ENCODE measurements at regions not wholly inside any gene's neighbourhood (a gene's known extent, or its start where the extent isn't known, plus 50 kb on each side); places are given as distances from the start of the nearest gene placed in this dataset.
"Not testable (repeated sequence)": the region's sequence is repeated elsewhere in the genome, so short reads cannot be mapped to it uniquely, and the experiment has no call there.

GRCh38 chr17:30708241-30709078, 116.0 kb downstream of the CRLF3 start:
- H3K4me1 ChIP-seq (ENCODE audit: control insufficient read depth, insufficient read depth, low read depth, low read length), result peaks cover 15% of the 10 kb centered on the region
- H3K18ac ChIP-seq (ENCODE audit: low read depth in 1 of 2, low read length in 2 of 2), result peak overlapping the region; percentile 80 to 96
- not testable (repeated sequence) for H3K9me3 ChIP-seq (ENCODE audit: control insufficient read depth, low read length); H3K14ac ChIP-seq (ENCODE audit: low read length in 2 of 2); H2AK5ac ChIP-seq (ENCODE audit: low read length, severe bottlenecking); H3K23ac ChIP-seq (ENCODE audit: low read length in 2 of 2)
- H2AFZ ChIP-seq (ENCODE audit: low read depth, low read length), result peak overlapping the region; percentile 3
- peak overlapping the region in 1 of 2 experiments; percentile 57 for H3K4ac ChIP-seq (ENCODE audit: low read depth in 1 of 2, low read length in 2 of 2)
- peak overlapping the region; percentile 78 for H3K9ac ChIP-seq (ENCODE audit: low read length)
- H3K27ac ChIP-seq (ENCODE audit: low read length, poor library complexity, severe bottlenecking), result peak overlapping the region; percentile 98
- peak; percentile 98 for DNase-seq
- H3K27me3 ChIP-seq (ENCODE audit: control insufficient read depth in 1 of 2, insufficient read depth in 1 of 2, low read length in 2 of 2), result peaks cover 0 to 18% of the 10 kb centered on the region in 2 experiments
- peak overlapping the region; percentile 90 for H4K8ac ChIP-seq (ENCODE audit: low read length)
- under 1% methylated on average over 48 of the region's 75 CpGs for WGBS
- H2BK15ac ChIP-seq (ENCODE audit: low read depth, poor library complexity, severe bottlenecking), result peak overlapping the region; percentile 94
- H2BK12ac ChIP-seq (ENCODE audit: low read length in 2 of 2), result peak overlapping the region in 1 of 2 experiments; percentile 84
- H3K79me1 ChIP-seq (replicated peaks; ENCODE audit: low read length, poor library complexity, severe bottlenecking), result peaks cover 13% of the 10 kb centered on the region
- peak overlapping the region; percentile 62 for H3K4me2 ChIP-seq (ENCODE audit: low read length, poor library complexity, severe bottlenecking)
- H2BK5ac ChIP-seq (ENCODE audit: low read depth, low read length, poor library complexity, severe bottlenecking), result peak overlapping the region; percentile 25
- H3K36me3 ChIP-seq (ENCODE audit: control insufficient read depth in 1 of 2, insufficient read depth in 2 of 2, low read depth in 1 of 2, low read length in 2 of 2), result peaks cover 0 to 13% of the 10 kb centered on the region in 2 experiments
- H4K91ac ChIP-seq (ENCODE audit: low read length), result peak overlapping the region; percentile 64
- H2BK120ac ChIP-seq (ENCODE audit: low read depth, low read length), result peak overlapping the region; percentile 82
- H3K4me3 ChIP-seq (ENCODE audit: insufficient read depth in 1 of 2, low read depth in 1 of 2, low read length in 2 of 2), result peak overlapping the region; percentile 81 to 87

- peak overlapping the region in 1 of 2 experiments; percentile 57 for H3K4ac ChIP-seq (ENCODE audit: low read depth in 1 of 2, low read length in 2 of 2)
- H3K18ac ChIP-seq (ENCODE audit: low read depth in 1 of 2, low read length in 2 of 2), result peak overlapping the region; percentile 35 to 96
- under 1% methylated on average over 14 of the region's 18 CpGs for WGBS
- H3K36me3 ChIP-seq (ENCODE audit: control insufficient read depth in 1 of 2, insufficient read depth in 2 of 2, low read depth in 1 of 2, low read length in 2 of 2), result peaks cover 0 to 13% of the 10 kb centered on the region in 2 experiments
- peaks cover 15% of the 10 kb centered on the region for H3K4me1 ChIP-seq (ENCODE audit: control insufficient read depth, insufficient read depth, low read depth, low read length)
- peaks cover 13% of the 10 kb centered on the region for H3K79me1 ChIP-seq (replicated peaks; ENCODE audit: low read length, poor library complexity, severe bottlenecking)
- peak overlapping the region; percentile 96 for H2BK5ac ChIP-seq (ENCODE audit: low read depth, low read length, poor library complexity, severe bottlenecking)
- peak overlapping the region; percentile 90 for H4K8ac ChIP-seq (ENCODE audit: low read length)
- H4K91ac ChIP-seq (ENCODE audit: low read length), result peak overlapping the region; percentile 64
- H3K23ac ChIP-seq (ENCODE audit: low read length in 2 of 2); H3K9me3 ChIP-seq (ENCODE audit: control insufficient read depth, low read length); H2AK5ac ChIP-seq (ENCODE audit: low read length, severe bottlenecking); H3K14ac ChIP-seq (ENCODE audit: low read length in 2 of 2): not testable (repeated sequence)
- H2BK12ac ChIP-seq (ENCODE audit: low read length in 2 of 2), result peak overlapping the region in 1 of 2 experiments; percentile 84
- H2AFZ ChIP-seq (ENCODE audit: low read depth, low read length), result peak overlapping the region; percentile 3
- H3K9ac ChIP-seq (ENCODE audit: low read length), result peak overlapping the region; percentile 78
- peak; percentile 82 for DNase-seq
- H2BK120ac ChIP-seq (ENCODE audit: low read depth, low read length), result peak overlapping the region; percentile 82
- peak overlapping the region; percentile 52 for H3K4me2 ChIP-seq (ENCODE audit: low read length, poor library complexity, severe bottlenecking)
- H3K27ac ChIP-seq (ENCODE audit: low read length, poor library complexity, severe bottlenecking), result peak overlapping the region; percentile 98
- peaks cover 0 to 18% of the 10 kb centered on the region in 2 experiments for H3K27me3 ChIP-seq (ENCODE audit: control insufficient read depth in 1 of 2, insufficient read depth in 1 of 2, low read length in 2 of 2)
- peak overlapping the region; percentile 94 for H2BK15ac ChIP-seq (ENCODE audit: low read depth, poor library complexity, severe bottlenecking)
- peak overlapping the region; percentile 81 to 87 for H3K4me3 ChIP-seq (ENCODE audit: insufficient read depth in 1 of 2, low read depth in 1 of 2, low read length in 2 of 2)
Measured at GRCh38 chr17:30707724-30708240, 116.7 kb downstream of the CRLF3 start.

GRCh38 chr17:30706461-30707335, 117.8 kb downstream of the CRLF3 start:
- not testable (repeated sequence) for H3K9me3 ChIP-seq (ENCODE audit: control insufficient read depth, low read length); H4K8ac ChIP-seq (ENCODE audit: low read length); H2BK5ac ChIP-seq (ENCODE audit: low read depth, low read length, poor library complexity, severe bottlenecking); DNase-seq; H3K14ac ChIP-seq (ENCODE audit: low read length in 2 of 2); H3K9ac ChIP-seq (ENCODE audit: low read length); H3K18ac ChIP-seq (ENCODE audit: low read depth in 1 of 2, low read length in 2 of 2); H2AK5ac ChIP-seq (ENCODE audit: low read length, severe bottlenecking); H3K4me3 ChIP-seq (ENCODE audit: insufficient read depth in 1 of 2, low read depth in 1 of 2, low read length in 2 of 2); H2BK15ac ChIP-seq (ENCODE audit: low read depth, poor library complexity, severe bottlenecking); H3K23ac ChIP-seq (ENCODE audit: low read length in 2 of 2); H2AFZ ChIP-seq (ENCODE audit: low read depth, low read length); H3K4ac ChIP-seq (ENCODE audit: low read depth in 1 of 2, low read length in 2 of 2); H3K27ac ChIP-seq (ENCODE audit: low read length, poor library complexity, severe bottlenecking); H2BK12ac ChIP-seq (ENCODE audit: low read length in 2 of 2); H4K91ac ChIP-seq (ENCODE audit: low read length); H2BK120ac ChIP-seq (ENCODE audit: low read depth, low read length)
- peak overlapping the region; percentile 52 for H3K4me2 ChIP-seq (ENCODE audit: low read length, poor library complexity, severe bottlenecking)
- H3K4me1 ChIP-seq (ENCODE audit: control insufficient read depth, insufficient read depth, low read depth, low read length), result peaks cover 15% of the 10 kb centered on the region
- peaks cover 11% of the 10 kb centered on the region for H3K79me1 ChIP-seq (replicated peaks; ENCODE audit: low read length, poor library complexity, severe bottlenecking)
- peaks cover 0 to 18% of the 10 kb centered on the region in 2 experiments for H3K27me3 ChIP-seq (ENCODE audit: control insufficient read depth in 1 of 2, insufficient read depth in 1 of 2, low read length in 2 of 2)
- H3K36me3 ChIP-seq (ENCODE audit: control insufficient read depth in 1 of 2, insufficient read depth in 2 of 2, low read depth in 1 of 2, low read length in 2 of 2), result peaks cover 0 to 11% of the 10 kb centered on the region in 2 experiments
- WGBS, result 76% methylated on average over 11 of the region's 11 CpGs

Data from mesenchymal stem cell (in vitro differentiated cells and primary cell).